ENCODE measurements at regions not wholly inside any gene's neighbourhood (a gene's known extent, or its start where the extent isn't known, plus 50 kb on each side); places are given as distances from the start of the nearest gene placed in this dataset.

GRCh38 chr1:14003552-14003951, 303.6 kb downstream of the PRDM2 start:
- TF ChIP-seq CTCF (IDR thresholded peaks at IDR 0.05; ENCODE audit: unreplicated experiment in 3 of 3): no peak
- no peak overlapping the region for H3K27ac Mint-ChIP-seq
- no peaks in the 10 kb centered on the region for H3K36me3 Mint-ChIP-seq (ENCODE audit: low read depth)
- H3K9me3 Mint-ChIP-seq: peaks cover 36% of the 10 kb centered on the region
- H3K4me1 Mint-ChIP-seq: no peaks in the 10 kb centered on the region
- H3K27me3 Mint-ChIP-seq (ENCODE audit: low read depth): peaks cover 4% of the 10 kb centered on the region
- no peak overlapping the region for H3K4me3 Mint-ChIP-seq

GRCh38 chr1:14009582-14009981, 309.6 kb downstream of the PRDM2 start:
- no peak for TF ChIP-seq CTCF (IDR thresholded peaks at IDR 0.05; ENCODE audit: unreplicated experiment in 3 of 3)
- H3K36me3 Mint-ChIP-seq (ENCODE audit: low read depth): no peaks in the 10 kb centered on the region
- peaks cover 11% of the 10 kb centered on the region for H3K9me3 Mint-ChIP-seq
- no peak overlapping the region for H3K27ac Mint-ChIP-seq
- H3K4me1 Mint-ChIP-seq: no peaks in the 10 kb centered on the region
- H3K4me3 Mint-ChIP-seq: no peak overlapping the region
- H3K27me3 Mint-ChIP-seq (ENCODE audit: low read depth): peaks cover 5% of the 10 kb centered on the region

- peaks cover 11% of the 10 kb centered on the region for H3K9me3 Mint-ChIP-seq
- H3K27ac Mint-ChIP-seq: no peak overlapping the region
- H3K27me3 Mint-ChIP-seq (ENCODE audit: low read depth): peaks cover 3% of the 10 kb centered on the region
- TF ChIP-seq CTCF (IDR thresholded peaks at IDR 0.05; ENCODE audit: unreplicated experiment in 3 of 3): no peak
- H3K36me3 Mint-ChIP-seq (ENCODE audit: low read depth): no peaks in the 10 kb centered on the region
- H3K4me1 Mint-ChIP-seq: no peaks in the 10 kb centered on the region
- no peak overlapping the region for H3K4me3 Mint-ChIP-seq
Measured at GRCh38 chr1:14010476-14010875, 310.5 kb downstream of the PRDM2 start.

GRCh38 chr1:14011132-14011531, 311.1 kb downstream of the PRDM2 start:
- Mint-ChIP-seq H3K27me3 (ENCODE audit: low read depth) (peaks cover 3% of the 10 kb centered on the region), H3K4me3 (no peak overlapping the region), H3K9me3 (peaks cover 11% of the 10 kb centered on the region), H3K36me3 (ENCODE audit: low read depth) (no peaks in the 10 kb centered on the region), H3K27ac (no peak overlapping the region), H3K4me1 (peaks cover 2% of the 10 kb centered on the region)
- TF ChIP-seq CTCF (IDR thresholded peaks at IDR 0.05; ENCODE audit: unreplicated experiment in 3 of 3): no peak

GRCh38 chr1:14011888-14012287, 311.9 kb downstream of the PRDM2 start:
- peaks cover 7% of the 10 kb centered on the region for H3K4me1 Mint-ChIP-seq
- H3K27me3 Mint-ChIP-seq (ENCODE audit: low read depth): peaks cover 3% of the 10 kb centered on the region
- peaks cover 9% of the 10 kb centered on the region for H3K9me3 Mint-ChIP-seq
- no peaks in the 10 kb centered on the region for H3K36me3 Mint-ChIP-seq (ENCODE audit: low read depth)
- no peak overlapping the region for H3K4me3 Mint-ChIP-seq
- no peak for TF ChIP-seq CTCF (IDR thresholded peaks at IDR 0.05; ENCODE audit: unreplicated experiment in 3 of 3)
- no peak overlapping the region for H3K27ac Mint-ChIP-seq

- Mint-ChIP-seq H3K36me3 (ENCODE audit: low read depth) (no peaks in the 10 kb centered on the region), H3K9me3 (no peaks in the 10 kb centered on the region), H3K27me3 (ENCODE audit: low read depth) (peaks cover 3% of the 10 kb centered on the region), H3K4me1 (peaks cover 18% of the 10 kb centered on the region), H3K27ac (peak overlapping the region in 1 of 3 experiments; percentile 18), H3K4me3 (no peak overlapping the region)
- TF ChIP-seq CTCF (IDR thresholded peaks at IDR 0.05; ENCODE audit: unreplicated experiment in 3 of 3): no peak
Measured at GRCh38 chr1:14014929-14015328, 314.9 kb downstream of the PRDM2 start.
